Right hindlimb (tissue), 1 donor: ENCODE measurements at regions not wholly inside any gene's neighbourhood (a gene's known extent, or its start where the extent isn't known, plus 50 kb on each side); places are given as distances from the start of the nearest gene placed in this dataset.
"Not testable (repeated sequence)": the region's sequence is repeated elsewhere in the genome, so short reads cannot be mapped to it uniquely, and the experiment has no call there.

Experiments
- DNase-seq: peaks from one replicate; pipeline ENCODE4 v3.0.0-alpha.2; 2018

DNA sequence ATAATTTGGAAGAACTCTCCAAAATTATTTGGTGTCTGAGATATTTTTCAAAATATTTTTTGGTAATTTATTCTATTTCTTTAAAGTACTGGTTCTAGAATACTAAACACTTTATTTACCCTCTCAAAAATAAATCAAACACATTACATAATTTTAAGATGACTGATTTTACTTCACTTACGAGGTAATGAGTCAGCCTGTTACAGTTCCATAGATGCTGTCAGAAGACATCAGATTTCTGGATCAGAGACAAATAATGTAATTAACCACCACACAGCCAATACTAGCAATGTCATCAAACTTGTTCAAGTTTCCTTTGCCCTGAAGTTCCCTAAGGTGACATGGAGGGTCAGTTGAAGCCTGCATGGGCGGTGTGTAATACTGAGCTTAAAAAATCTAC lies 106.1 kb upstream of the CDH9 start:
- no peak for DNase-seq

DNA sequence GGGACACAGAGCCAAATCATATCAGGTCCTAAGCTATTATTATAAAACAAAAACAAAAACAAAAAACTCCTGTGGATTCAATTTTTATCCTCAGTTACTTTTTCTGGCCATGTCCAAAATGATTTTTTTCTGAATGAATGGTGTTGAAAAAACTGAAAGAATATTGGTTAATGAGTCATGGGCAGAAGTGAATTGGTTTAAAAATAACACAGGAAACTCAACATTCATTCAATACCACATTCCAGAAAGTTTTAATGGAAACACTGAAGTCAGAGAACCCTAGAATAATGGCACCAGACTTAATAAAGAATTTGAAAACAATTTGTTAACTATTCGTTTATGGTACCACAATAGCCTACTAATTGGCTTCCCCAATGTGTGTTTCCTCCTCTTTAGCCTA lies 102.4 kb upstream of the CDH9 start:
- no peak for DNase-seq

DNA sequence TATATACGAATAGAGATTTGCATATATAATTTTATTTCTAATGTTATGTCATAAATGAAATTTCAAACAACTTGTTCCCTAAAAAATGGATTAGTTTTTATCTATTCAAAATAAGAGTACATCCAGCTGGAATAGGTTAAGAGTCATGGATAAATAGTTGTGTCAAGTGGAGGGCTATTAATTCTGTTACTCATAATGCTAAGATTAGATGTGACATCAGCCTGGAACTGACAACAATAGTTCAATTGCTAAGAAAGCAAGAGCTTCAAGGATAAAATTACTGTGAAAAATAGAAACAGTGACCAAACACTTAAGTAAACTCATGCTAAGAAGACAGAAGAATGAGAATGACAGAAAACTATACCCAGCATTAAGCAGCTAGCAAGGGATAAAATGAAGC lies 92.2 kb upstream of the CDH9 start:
- no peak for DNase-seq

DNA sequence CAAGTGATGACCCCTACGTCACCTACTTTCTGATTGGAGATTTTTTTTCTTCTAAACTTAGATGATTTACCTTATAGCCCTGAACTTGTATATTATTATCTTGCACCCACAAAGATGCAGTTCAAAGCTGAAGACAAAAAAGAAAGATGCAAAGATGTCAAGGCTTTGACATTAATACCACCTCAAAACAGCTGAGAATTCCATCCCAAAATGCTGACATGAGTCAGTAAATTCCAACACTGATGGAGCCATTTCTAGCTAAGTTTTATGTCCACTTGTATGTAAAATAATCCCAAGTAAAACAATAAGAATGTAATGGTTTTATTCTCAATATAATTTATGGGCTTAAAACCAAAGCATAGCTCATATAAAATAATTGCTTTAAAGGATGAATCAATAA lies 91.5 kb upstream of the CDH9 start:
- DNase-seq: no peak

DNA sequence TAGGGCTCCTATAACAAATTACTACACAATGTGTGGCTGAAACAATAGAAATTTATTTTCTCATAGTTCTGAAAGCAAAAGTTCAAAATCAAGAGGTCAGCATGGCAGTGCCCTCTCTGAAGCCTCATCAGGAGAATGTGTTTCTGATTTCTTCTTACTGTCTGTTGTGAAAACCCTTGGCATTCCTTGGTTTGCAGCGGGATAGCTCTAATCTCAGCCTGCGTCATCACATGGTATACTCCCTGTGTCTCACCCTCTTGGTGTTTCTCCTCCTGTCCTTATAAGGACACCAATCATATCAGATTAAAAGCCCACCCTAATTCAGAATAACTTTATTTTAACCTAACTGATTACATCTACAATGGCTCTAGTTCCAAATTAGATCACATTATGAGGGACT lies 87.5 kb upstream of the CDH9 start:
- no peak for DNase-seq

DNA sequence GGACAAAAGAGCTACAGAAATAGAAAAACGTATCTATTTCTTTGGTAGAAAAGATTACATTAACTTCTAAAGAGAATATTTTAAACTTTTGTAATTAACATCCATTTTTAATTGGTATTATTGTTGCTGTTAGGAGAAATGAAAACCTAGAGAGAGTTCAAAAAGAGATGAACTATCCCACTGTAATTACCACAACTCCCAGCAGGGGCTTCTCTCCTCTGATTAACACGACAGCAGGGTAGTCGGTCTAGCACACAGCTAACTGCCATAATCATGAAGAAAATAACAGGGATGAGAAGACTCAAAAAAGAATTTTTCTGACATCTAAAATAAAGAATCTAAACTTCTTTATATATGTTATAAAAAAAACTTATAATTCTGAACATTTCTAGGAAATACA lies 86.2 kb upstream of the CDH9 start:
- DNase-seq: no peak

DNA sequence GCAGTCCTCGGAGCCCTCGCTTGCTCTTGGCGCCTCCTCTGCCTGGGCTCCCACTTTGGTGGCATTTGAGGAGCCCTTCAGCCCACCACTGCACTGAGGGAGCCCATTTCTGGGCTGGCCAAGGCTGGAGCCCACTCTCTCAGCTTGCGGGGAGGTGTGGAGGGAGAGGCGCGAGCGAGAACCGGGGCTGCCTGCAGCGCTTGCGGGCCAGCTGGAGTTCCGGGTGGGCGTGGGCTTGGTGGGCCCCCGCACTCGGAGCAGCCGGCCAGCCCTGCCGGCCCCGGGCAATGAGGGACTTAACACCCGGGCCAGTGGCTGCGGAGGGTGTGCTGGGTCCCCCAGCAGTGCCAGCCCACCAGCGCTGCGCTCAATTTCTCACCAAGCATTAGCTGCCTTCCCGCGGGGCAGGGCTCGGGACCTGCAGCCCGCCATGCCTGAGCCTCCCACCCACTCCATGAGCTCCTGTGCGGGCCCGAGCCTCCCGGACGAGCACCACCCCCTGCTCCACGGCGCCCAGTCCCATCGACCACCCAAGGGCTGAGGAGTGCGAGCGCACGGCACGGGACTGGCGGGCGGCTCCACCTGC lies 81.4 kb upstream of the CDH9 start:
- DNase-seq: not testable (repeated sequence)

DNA sequence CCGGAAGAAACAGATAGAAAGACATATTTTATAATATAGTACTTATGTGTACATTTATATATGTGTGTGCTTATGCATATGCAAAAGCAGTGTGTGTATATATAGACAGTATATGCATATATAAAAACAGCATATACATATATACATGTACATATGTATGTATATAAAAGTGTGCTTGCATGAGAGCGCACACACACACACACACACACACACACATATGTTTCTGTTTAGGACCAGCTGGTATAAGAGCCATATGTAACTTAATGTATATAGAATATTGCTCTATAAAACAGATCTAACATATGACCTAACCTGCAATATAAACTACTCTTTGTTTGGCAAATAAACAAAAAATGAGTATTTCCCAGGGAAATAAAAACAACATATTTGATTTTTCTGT lies 65.1 kb upstream of the CDH9 start:
- DNase-seq: no peak

DNA sequence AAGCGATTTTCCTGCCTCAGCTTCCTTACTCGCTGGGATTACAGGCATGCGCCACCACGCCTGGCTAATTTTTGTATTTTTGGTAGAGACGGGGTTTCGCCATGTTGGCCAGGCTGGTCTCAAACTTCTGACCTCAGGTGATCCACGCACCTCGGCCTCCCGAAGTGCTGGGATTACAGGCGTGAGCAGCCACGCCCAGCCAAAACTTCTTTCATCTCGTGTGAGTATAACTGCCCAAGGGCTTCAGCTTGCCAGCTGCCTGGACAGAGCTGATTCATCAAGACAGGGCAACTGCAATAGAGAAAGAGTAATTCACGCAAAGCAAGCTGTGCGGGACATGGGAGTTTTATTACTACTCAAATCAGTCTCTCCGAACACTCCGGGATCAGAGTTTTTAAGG lies 57.4 kb upstream of the CDH9 start:
- DNase-seq: not testable (repeated sequence)

DNA sequence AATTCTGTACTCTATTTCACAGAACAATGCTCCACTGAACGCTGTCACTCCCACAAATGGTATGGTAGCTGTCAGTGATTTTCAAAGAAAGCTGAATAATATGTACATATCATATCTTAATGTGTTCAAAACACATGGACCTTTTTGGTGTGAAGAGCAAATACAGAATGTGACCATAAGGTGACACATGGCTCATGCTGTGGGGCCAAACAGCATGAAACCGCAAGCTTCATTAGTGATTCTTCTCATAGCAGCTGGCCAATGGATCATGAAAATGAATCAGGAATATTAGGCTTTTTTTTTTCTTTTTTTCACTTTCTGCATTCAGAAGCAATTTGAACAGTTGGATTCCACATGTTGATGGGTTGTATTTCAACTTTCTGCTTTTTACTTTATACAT lies 54.9 kb upstream of the CDH9 start:
- no peak for DNase-seq

DNA sequence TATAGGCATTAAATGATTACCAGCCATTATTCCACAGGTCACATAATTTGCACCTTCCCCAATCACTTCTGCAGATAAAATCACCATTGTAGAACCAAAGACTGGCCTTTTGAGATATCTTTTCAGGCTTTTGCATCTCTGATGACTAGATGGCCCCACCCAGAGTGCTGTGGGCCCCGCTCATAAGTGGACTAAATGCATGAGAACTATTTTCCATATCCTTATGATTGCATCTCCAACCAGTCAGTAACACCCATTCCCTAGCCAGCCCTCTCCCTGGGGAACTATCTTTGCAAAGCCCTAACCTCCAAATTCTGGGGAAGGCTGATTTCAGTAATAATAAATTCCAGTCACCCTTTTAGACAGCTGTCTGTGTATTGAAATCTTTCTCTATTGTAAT lies 53.5 kb upstream of the CDH9 start:
- DNase-seq: no peak

DNA sequence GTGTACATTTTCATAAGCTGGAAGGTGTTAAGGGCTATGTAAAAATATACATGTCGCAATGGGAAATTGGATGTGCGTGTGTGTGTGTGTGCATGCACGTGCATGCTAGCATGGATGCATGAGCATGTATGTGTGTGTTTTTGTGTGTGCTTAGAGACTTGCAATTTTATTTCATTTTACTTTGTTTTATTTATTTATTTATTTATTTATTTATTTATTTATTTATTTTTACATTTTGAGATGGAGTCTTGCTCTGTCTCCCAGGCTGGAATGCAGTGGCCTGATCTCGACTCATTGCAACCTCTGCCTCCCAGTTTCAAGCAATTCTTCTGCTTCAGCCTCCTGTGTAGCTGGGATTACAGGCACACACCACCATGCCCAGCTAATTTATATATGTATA lies 50.4 kb upstream of the CDH9 start:
- not testable (repeated sequence) for DNase-seq
